Fibroblast of the aortic adventitia (primary cell): ENCODE measurements at regions not wholly inside any gene's neighbourhood (a gene's known extent, or its start where the extent isn't known, plus 50 kb on each side); places are given as distances from the start of the nearest gene placed in this dataset.

ENCODE experiments used
- DNase-seq: peaks from one replicate; pipeline ENCODE4 v3.0.0-alpha.2; 2010; ENCODE audit warnings: low read depth
- H3K4me3 ChIP-seq: 2 replicates; pipeline ENCODE4 v1.5.1; 2011; ENCODE audit warnings: low read depth, mild to moderate bottlenecking, control low read depth, low read length, moderate library complexity
- TF ChIP-seq, protein P1 (sequence below): IDR thresholded peaks from 2 replicates; pipeline ENCODE4 v1.5.1; 2011; ENCODE audit warnings: mild to moderate bottlenecking, low read length, control low read depth, inconsistent platforms; ENCODE audit not compliant: insufficient read depth

- DNase-seq, result no peak
- TF ChIP-seq, protein P1, sequence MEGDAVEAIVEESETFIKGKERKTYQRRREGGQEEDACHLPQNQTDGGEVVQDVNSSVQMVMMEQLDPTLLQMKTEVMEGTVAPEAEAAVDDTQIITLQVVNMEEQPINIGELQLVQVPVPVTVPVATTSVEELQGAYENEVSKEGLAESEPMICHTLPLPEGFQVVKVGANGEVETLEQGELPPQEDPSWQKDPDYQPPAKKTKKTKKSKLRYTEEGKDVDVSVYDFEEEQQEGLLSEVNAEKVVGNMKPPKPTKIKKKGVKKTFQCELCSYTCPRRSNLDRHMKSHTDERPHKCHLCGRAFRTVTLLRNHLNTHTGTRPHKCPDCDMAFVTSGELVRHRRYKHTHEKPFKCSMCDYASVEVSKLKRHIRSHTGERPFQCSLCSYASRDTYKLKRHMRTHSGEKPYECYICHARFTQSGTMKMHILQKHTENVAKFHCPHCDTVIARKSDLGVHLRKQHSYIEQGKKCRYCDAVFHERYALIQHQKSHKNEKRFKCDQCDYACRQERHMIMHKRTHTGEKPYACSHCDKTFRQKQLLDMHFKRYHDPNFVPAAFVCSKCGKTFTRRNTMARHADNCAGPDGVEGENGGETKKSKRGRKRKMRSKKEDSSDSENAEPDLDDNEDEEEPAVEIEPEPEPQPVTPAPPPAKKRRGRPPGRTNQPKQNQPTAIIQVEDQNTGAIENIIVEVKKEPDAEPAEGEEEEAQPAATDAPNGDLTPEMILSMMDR, result no peak
- H3K4me3 ChIP-seq, result no peak overlapping the region
Measured at GRCh38 chr21:20661745-20662422, 336.3 kb upstream of the NCAM2 start.

DNA sequence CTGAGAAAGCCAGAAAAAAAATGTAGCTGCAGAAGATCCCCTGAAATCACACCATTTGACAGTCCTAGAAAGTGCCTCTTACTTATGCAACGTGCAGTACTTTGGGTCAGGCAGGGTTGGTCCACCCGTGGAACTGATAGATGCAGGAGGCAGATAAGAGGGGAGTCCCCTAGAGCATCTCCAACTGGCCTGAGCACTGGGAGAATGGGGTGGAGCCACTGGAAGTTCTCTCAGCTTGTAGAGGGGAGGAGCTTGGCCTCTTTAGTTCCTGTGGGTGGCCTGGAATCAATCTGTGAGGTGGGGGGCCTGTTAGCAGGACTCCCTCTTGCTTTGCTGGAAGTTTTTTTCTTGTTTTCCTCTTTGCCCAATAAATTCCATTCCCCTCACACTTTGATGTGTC lies 335.7 kb upstream of the NCAM2 start:
- TF ChIP-seq, protein P1, result no peak
- DNase-seq, result no peak
- no peak overlapping the region for H3K4me3 ChIP-seq

GRCh38 chr21:20667931-20668330 lies 330.3 kb upstream of the NCAM2 start:
- no peak for DNase-seq
- H3K4me3 ChIP-seq, result no peak overlapping the region
- TF ChIP-seq, protein P1, result no peak

- DNase-seq, result no peak
- no peak overlapping the region for H3K4me3 ChIP-seq
- TF ChIP-seq, protein P1, result no peak
Measured at GRCh38 chr21:20685475-20685874, 312.7 kb upstream of the NCAM2 start.

- no peak for DNase-seq
- H3K4me3 ChIP-seq, result no peak overlapping the region
- TF ChIP-seq, protein P1, result no peak
Measured at GRCh38 chr21:20698585-20698984, 299.6 kb upstream of the NCAM2 start.

DNA sequence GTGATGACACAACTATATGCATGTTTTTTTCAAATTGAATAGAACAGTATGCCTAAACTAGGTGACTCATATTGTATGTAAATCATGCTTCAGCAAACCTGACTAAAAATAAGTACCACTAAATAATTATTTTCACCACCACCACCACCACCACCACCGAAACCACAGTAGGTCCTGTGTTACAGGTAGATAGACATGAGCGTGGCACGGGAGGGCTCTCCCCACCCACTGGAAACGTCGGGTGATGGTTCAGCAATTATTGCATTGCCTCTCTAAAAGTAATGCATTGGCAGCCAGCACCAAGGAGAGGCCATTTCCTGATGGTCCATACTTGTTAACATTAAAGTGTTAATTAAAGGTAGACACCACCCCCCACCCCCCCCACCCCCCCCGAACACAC lies 297.0 kb upstream of the NCAM2 start:
- no peak for DNase-seq
- TF ChIP-seq, protein P1, result no peak
- no peak overlapping the region for H3K4me3 ChIP-seq
